NB4 (cell line): ENCODE measurements at regions not wholly inside any gene's neighbourhood (a gene's known extent, or its start where the extent isn't known, plus 50 kb on each side); places are given as distances from the start of the nearest gene placed in this dataset.

ENCODE experiments used
- MAX ChIP-seq: IDR thresholded peaks from 2 replicates; pipeline ENCODE4 v1.6.1; 2011; ENCODE audit warnings: low read depth, low read length
- MYC ChIP-seq: IDR thresholded peaks from 2 replicates; pipeline ENCODE4 v1.6.1; 2011; ENCODE audit warnings: low read depth, low read length
- POLR2A ChIP-seq: IDR thresholded peaks from 2 replicates; pipeline ENCODE4 v1.6.1; 2011; ENCODE audit warnings: mild to moderate bottlenecking; ENCODE audit not compliant: insufficient read length; ENCODE audit errors: extremely low read depth
- TF ChIP-seq, protein P1 (sequence below): IDR thresholded peaks from one replicate; pipeline ENCODE4 v1.5.1; 2012; ENCODE audit warnings: low read depth, low read length

DNA sequence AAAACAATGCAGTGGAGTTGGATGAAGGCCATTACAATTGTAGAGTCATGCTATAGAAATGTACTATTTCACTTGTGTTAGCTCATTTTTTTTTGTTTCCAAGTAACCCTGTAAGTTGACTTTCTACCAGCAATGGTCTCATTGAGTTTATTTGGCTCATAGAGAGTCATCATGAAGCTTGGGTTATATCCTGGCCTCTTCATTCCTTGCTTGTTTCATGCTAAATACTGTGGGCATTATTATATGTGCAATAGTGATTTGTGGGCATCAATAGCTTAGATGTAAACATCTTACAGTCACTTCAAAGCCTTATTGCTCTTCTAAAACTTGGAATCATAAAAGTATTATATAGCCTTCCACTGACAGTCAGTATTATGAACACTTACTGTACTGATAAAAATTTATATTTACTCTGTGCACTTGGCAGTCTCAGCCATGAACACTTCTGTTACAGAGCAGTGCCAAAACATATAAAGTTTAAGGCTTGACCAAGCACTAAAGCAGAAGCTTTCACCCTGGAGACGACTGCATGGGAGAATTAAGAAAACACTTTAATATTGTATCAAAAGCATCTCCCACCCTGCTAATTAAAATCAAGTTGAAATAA, 751.2 kb downstream of the SATB2 start:
- TF ChIP-seq, protein P1, sequence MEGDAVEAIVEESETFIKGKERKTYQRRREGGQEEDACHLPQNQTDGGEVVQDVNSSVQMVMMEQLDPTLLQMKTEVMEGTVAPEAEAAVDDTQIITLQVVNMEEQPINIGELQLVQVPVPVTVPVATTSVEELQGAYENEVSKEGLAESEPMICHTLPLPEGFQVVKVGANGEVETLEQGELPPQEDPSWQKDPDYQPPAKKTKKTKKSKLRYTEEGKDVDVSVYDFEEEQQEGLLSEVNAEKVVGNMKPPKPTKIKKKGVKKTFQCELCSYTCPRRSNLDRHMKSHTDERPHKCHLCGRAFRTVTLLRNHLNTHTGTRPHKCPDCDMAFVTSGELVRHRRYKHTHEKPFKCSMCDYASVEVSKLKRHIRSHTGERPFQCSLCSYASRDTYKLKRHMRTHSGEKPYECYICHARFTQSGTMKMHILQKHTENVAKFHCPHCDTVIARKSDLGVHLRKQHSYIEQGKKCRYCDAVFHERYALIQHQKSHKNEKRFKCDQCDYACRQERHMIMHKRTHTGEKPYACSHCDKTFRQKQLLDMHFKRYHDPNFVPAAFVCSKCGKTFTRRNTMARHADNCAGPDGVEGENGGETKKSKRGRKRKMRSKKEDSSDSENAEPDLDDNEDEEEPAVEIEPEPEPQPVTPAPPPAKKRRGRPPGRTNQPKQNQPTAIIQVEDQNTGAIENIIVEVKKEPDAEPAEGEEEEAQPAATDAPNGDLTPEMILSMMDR, result no peak
- no peak for TF ChIP-seq POLR2A
- TF ChIP-seq MYC, result no peak
- no peak for TF ChIP-seq MAX
